ENCODE measurements at regions not wholly inside any gene's neighbourhood (a gene's known extent, or its start where the extent isn't known, plus 50 kb on each side); places are given as distances from the start of the nearest gene placed in this dataset.
A peak's percentile ranks its signal among the peaks of the same experiment; 100 is the strongest.

DNA sequence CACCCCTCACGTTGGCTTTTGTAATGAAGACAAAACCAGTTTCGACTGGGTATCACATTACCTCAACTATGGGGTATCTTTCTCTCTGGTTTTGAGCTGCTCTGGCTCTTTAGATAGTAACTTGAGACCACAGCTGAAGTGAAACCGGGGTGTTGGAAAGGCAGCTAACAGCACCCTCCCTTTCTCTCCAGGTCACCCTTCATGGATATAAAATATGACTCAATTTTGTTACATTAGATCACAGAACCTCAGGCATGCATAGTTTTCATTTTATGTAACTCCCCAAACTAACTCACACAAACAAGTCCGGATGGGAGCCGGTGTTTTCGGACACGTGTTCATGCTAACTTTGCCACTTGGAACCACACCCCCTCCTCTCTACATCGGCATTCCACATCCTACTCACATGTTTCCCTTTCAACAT is 90.7 kb downstream of the NR2F2 start (continued):
- no peak for TF ChIP-seq ZNF670 (tag by site-specific recombination; IDR thresholded peaks at IDR 0.05; ENCODE audit: low read depth)
- peak; percentile 34; the same call in 1 of the 2 replicates for TF ChIP-seq ZNF629 (tag by site-specific recombination; IDR thresholded peaks at IDR 0.05)
- 0 out of 2 replicates have a peak, but pooled peaks have one; percentile 7 for TF ChIP-seq GLI2 (tag by site-specific recombination; IDR thresholded peaks at IDR 0.05; ENCODE audit: borderline replicate concordance, low read depth)
- 0 out of 2 replicates have a peak, but pooled peaks have one; percentile 13 for TF ChIP-seq ZXDB (tag by site-specific recombination; IDR thresholded peaks at IDR 0.05)
- TF ChIP-seq, protein P1, sequence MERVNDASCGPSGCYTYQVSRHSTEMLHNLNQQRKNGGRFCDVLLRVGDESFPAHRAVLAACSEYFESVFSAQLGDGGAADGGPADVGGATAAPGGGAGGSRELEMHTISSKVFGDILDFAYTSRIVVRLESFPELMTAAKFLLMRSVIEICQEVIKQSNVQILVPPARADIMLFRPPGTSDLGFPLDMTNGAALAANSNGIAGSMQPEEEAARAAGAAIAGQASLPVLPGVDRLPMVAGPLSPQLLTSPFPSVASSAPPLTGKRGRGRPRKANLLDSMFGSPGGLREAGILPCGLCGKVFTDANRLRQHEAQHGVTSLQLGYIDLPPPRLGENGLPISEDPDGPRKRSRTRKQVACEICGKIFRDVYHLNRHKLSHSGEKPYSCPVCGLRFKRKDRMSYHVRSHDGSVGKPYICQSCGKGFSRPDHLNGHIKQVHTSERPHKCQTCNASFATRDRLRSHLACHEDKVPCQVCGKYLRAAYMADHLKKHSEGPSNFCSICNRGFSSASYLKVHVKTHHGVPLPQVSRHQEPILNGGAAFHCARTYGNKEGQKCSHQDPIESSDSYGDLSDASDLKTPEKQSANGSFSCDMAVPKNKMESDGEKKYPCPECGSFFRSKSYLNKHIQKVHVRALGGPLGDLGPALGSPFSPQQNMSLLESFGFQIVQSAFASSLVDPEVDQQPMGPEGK (tag by site-specific recombination; IDR thresholded peaks at IDR 0.05), result peak; percentile 40
- no peak for TF ChIP-seq ZNF473 (tag by site-specific recombination; IDR thresholded peaks at IDR 0.05)
- TF ChIP-seq ZNF560 (tag by site-specific recombination; IDR thresholded peaks at IDR 0.05; ENCODE audit: borderline replicate concordance), result no peak
- TF ChIP-seq, protein P2, sequence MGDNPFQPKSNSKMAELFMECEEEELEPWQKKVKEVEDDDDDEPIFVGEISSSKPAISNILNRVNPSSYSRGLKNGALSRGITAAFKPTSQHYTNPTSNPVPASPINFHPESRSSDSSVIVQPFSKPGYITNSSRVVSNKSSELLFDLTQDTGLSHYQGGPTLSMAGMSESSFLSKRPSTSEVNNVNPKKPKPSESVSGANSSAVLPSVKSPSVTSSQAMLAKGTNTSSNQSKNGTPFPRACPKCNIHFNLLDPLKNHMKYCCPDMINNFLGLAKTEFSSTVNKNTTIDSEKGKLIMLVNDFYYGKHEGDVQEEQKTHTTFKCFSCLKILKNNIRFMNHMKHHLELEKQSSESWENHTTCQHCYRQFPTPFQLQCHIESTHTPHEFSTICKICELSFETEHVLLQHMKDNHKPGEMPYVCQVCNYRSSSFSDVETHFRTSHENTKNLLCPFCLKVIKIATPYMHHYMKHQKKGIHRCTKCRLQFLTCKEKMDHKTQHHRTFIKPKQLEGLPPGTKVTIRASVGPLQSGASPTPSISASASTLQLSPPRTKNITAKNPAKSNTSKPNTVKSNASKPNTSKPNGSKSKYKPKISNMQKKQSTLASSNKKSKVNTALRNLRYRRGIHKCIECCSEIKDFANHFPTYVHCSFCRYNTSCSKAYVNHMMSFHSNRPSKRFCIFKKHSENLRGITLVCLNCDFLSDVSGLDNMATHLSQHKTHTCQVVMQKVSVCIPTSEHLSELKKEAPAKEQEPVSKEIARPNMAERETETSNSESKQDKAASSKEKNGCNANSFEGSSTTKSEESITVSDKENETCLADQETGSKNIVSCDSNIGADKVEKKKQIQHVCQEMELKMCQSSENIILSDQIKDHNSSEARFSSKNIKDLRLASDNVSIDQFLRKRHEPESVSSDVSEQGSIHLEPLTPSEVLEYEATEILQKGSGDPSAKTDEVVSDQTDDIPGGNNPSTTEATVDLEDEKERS (tag by site-specific recombination; IDR thresholded peaks at IDR 0.05), result no peak
- TF ChIP-seq WT1 (tag by site-specific recombination; IDR thresholded peaks at IDR 0.05), result peak; percentile 65; the same call in 1 of the 2 replicates
- no peak for TF ChIP-seq ZBTB7A (tag by site-specific recombination; IDR thresholded peaks at IDR 0.05; ENCODE audit: low read depth)
- TF ChIP-seq ZNF626 (tag by site-specific recombination; IDR thresholded peaks at IDR 0.05), result no peak
- TF ChIP-seq ZNF600 (tag by site-specific recombination; IDR thresholded peaks at IDR 0.05), result peak; percentile 68
- TF ChIP-seq ZNF350 (tag by site-specific recombination; IDR thresholded peaks at IDR 0.05), result no peak
- TF ChIP-seq, protein P3, sequence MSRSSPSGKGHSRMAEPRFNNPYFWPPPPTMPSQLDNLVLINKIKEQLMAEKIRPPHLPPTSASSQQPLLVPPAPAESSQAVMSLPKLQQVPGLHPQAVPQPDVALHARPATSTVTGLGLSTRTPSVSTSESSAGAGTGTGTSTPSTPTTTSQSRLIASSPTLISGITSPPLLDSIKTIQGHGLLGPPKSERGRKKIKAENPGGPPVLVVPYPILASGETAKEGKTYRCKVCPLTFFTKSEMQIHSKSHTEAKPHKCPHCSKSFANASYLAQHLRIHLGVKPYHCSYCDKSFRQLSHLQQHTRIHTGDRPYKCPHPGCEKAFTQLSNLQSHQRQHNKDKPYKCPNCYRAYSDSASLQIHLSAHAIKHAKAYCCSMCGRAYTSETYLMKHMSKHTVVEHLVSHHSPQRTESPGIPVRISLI (tag by site-specific recombination; IDR thresholded peaks at IDR 0.05), result no peak
- 0 out of 2 replicates have a peak, but pooled peaks have one; percentile 43 for TF ChIP-seq ZNF660 (tag by site-specific recombination; IDR thresholded peaks at IDR 0.05)
- no peak for TF ChIP-seq ZBTB21 (tag by site-specific recombination; IDR thresholded peaks at IDR 0.05)
- TF ChIP-seq KLF10 (tag by site-specific recombination; IDR thresholded peaks at IDR 0.05), result 0 out of 2 replicates have a peak, but pooled peaks have one; percentile 31
- peak; percentile 66; the same call in 1 of the 2 replicates for TF ChIP-seq MZF1 (tag by site-specific recombination; IDR thresholded peaks at IDR 0.05; ENCODE audit: borderline replicate concordance)
- TF ChIP-seq ZNF366 (tag by site-specific recombination; conservative IDR thresholded peaks at IDR 0.05), result 0 out of 2 replicates have a peak, but pooled peaks have one; percentile 24
- no peak for TF ChIP-seq ZNF112 (tag by site-specific recombination; IDR thresholded peaks at IDR 0.05)
- TF ChIP-seq ZBTB17 (tag by site-specific recombination; IDR thresholded peaks at IDR 0.05), result peak; percentile 93
- no peak for TF ChIP-seq ZNF558 (tag by site-specific recombination; IDR thresholded peaks at IDR 0.05)
- no peak for TF ChIP-seq ZNF423 (tag by site-specific recombination; IDR thresholded peaks at IDR 0.05)
- peak; percentile 71 for TF ChIP-seq SP7 (tag by site-specific recombination; IDR thresholded peaks at IDR 0.05)
- TF ChIP-seq, protein P4, sequence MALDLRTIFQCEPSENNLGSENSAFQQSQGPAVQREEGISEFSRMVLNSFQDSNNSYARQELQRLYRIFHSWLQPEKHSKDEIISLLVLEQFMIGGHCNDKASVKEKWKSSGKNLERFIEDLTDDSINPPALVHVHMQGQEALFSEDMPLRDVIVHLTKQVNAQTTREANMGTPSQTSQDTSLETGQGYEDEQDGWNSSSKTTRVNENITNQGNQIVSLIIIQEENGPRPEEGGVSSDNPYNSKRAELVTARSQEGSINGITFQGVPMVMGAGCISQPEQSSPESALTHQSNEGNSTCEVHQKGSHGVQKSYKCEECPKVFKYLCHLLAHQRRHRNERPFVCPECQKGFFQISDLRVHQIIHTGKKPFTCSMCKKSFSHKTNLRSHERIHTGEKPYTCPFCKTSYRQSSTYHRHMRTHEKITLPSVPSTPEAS (tag by site-specific recombination; IDR thresholded peaks at IDR 0.05), result no peak
- TF ChIP-seq KLF16 (tag by site-specific recombination; IDR thresholded peaks at IDR 0.05), result 0 out of 2 replicates have a peak, but pooled peaks have one; percentile 14
- no peak for TF ChIP-seq SCRT2 (tag by site-specific recombination; IDR thresholded peaks at IDR 0.05)
- no peak for TF ChIP-seq ZNF677 (tag by site-specific recombination; IDR thresholded peaks at IDR 0.05)
- TF ChIP-seq BCL11A (tag by site-specific recombination; IDR thresholded peaks at IDR 0.05; ENCODE audit: low read depth), result no peak
- TF ChIP-seq, protein P5, sequence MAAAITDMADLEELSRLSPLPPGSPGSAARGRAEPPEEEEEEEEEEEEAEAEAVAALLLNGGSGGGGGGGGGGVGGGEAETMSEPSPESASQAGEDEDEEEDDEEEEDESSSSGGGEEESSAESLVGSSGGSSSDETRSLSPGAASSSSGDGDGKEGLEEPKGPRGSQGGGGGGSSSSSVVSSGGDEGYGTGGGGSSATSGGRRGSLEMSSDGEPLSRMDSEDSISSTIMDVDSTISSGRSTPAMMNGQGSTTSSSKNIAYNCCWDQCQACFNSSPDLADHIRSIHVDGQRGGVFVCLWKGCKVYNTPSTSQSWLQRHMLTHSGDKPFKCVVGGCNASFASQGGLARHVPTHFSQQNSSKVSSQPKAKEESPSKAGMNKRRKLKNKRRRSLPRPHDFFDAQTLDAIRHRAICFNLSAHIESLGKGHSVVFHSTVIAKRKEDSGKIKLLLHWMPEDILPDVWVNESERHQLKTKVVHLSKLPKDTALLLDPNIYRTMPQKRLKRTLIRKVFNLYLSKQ (tag by site-specific recombination; IDR thresholded peaks at IDR 0.05; ENCODE audit: borderline replicate concordance), result no peak
- 0 out of 2 replicates have a peak, but pooled peaks have one; percentile 48 for TF ChIP-seq ZNF501 (tag by site-specific recombination; IDR thresholded peaks at IDR 0.05)
- TF ChIP-seq PRDM1 (tag by site-specific recombination; IDR thresholded peaks at IDR 0.05), result peak; percentile 59

Data from HEK293 (cell line).